ENCODE measurements at regions not wholly inside any gene's neighbourhood (a gene's known extent, or its start where the extent isn't known, plus 50 kb on each side); places are given as distances from the start of the nearest gene placed in this dataset.

DNA sequence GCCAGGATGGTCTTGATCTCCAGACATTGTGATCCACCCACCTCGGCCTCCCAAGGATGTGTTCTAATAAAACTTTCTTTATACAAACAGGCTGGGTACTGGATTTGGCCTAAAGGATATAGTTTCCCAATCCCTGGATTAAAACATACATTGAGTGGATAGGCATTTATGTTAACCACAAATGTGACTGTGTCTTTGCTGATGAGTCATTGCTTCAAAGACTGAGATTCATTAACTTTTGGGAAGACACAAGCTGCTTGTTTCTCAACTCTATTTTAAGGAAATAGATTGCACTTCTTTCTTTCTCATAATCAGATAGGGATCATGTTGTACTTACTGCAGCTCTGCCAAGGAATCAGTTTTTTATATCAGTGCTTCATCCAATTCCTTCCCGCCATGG lies 131.3 kb upstream of the AGA start:
- DNase-seq (ENCODE audit: low read depth): no peak

DNA sequence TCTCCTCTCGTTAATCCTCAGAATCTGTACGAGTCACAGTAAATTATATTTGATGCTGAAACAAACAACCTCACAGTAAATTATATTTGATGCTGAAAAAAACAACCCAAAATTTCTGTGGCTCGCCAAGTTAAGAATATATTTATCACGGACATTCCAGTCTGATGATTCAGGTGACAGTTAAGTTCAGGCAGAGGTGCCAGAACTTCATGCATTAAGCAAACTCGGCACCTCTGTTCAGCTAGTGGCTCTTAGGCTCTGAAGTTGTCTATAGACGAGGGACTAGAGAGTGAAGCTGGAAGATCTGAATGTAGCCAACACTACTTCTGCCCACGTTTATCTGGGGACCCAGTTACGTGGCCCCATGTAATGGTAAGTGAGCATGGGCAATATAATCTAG lies 132.2 kb upstream of the AGA start:
- DNase-seq (ENCODE audit: low read depth): no peak

DNA sequence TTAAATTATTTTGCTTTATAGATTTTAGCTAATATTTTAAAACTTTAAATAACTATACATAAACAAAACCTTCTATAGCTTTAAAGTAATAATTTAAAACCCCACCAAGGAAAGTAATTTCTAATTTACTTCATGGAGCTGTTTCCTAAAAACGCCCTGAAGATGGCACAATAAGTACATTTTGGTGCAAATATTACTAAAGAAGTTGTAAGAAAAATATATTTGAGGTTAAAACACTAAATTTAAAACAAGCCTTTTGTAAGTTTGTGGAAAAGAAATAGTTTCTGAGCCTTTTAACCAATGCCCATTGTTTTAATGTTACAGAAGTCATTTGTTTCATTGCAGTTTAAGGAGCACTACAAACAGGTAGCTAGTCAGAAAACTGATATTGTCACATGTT lies 137.4 kb upstream of the AGA start:
- no peak for DNase-seq (ENCODE audit: low read depth)

DNA sequence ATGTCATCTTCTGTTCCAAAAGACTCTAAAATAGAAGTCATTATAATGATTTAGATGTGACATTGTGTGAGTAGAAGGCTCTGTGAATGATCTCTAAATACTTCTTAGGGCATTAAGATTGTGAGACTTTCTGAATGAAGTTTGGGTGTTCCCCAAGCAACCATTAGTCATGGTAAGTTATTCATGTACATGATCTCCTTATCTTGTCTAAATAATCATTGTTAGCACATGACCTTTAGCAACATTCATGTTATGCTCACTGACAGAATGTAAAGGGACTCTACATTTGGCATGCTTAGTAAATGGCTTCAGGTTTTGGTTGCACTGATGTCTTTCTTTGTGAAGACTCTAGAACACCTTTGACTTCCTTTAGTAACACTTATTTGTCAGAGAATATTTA lies 140.8 kb upstream of the AGA start:
- DNase-seq (ENCODE audit: low read depth): no peak

DNA sequence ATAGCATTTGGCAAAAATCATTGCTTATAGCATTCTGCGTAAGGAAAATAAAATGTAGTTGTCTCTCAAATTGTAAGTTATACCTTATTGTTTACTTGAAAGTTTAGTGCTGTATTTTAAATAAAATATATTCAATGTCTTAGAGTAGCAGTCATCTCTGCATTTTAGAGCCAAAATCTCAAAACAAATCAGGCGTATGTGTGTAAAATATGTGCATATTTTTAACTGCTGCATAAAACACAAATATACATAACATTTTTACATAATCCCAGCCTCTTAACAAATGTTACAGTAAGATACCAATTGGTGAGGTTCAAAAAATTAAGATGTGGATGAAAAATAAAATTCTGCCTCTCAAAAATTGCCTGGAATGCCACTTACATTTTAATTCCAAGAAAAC lies 145.8 kb upstream of the AGA start:
- no peak for DNase-seq (ENCODE audit: low read depth)

DNA sequence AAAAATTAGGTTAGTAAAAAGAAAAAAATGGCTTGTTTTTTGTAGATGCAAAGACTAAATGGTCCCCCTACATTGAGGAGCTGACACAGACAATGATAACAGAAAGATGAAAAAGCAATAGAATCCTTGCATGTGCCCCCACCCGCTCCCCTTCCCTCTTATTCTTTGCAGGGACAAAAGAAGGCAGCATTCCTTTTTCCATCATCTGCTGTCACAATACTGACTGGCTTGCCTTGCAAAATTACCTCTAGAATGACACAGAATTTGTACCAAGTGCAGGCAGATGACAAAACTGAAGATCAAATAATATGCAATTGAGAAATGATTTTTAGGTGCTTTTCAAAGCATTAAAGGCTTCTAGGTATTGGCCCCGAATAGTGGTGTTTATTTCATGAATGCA lies 153.1 kb upstream of the AGA start:
- DNase-seq (ENCODE audit: low read depth): no peak

DNA sequence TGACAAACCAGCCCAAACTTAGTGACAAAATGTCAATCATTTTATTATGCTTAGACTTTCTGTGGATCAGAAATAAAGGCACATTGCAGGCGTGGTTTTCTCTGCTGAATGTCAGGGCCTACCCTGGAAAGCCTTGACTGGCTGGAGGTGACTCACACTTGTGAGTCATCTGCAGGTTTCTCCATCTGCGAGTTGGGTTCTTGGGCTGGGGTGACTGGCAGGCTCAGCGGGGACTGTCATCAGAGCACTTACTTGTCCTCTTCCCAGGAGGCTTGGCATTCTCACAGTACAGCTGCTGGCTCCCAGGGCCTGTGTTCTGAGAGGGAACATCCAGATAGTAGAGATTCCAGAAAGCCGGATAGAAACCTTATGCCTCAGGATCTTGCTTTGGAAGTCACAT lies 153.8 kb upstream of the AGA start:
- DNase-seq (ENCODE audit: low read depth): no peak

DNA sequence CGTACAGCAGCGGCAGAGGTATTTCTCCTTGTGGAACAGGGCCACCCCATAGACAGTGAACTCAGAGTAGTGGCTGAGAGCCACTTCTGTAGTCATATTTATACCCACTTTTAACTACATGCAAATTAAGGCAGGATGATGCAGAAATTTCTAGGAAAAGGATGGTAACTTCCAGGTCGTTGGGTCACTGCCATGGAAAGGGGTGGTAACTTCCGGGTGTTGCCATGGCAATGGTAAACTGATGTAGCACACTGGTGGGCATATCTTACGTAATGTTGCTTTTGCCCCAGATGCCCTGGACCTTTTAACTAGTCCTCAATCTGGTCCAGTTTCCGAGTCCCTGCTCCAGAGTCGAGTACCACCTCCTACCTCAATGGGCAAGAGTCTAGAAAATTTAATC lies 154.8 kb upstream of the AGA start:
- no peak for DNase-seq (ENCODE audit: low read depth)

DNA sequence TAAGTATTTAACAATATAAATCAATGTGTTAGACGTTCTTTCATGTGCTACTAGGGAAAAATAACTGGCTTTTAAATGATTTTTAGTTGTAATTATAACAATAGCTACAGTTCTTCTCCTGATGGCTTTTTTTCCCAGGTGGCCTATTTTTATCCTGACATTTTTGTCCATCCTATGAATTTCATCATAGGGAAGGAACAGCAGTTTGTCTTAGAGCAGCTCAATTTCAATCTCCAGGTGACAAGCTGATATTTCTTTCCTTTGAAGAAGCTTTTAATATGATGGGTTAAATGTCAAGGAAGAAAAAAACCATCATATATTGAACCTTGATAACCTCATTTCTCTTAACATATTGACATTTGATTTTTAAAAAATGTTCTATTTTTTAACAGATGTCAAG lies 163.0 kb upstream of the AGA start:
- no peak for DNase-seq (ENCODE audit: low read depth)

DNA sequence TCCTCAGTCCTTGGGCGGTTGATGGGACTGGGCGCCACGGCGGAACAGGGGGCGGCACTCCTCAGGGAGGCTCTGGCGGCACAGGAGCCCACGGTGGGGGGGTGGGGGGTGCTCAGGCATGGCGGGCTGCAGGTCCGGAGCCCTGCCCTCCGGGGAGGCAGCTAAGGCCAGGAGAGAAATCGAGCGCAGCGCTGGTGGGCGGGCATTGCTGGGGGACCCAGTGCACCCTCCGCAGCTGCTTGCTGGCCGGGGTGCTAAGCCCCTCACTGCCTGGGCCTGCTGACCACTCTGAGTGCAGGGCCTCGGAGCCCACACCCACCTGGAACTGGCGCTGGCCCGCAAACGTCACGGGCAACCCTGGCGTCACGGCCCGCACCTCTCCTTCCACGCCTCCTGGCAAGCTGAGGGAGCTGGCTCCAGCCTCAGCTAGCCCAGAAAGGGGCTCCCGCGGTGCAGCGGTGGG lies 164.9 kb upstream of the AGA start:
- DNase-seq (ENCODE audit: low read depth): no peak

DNA sequence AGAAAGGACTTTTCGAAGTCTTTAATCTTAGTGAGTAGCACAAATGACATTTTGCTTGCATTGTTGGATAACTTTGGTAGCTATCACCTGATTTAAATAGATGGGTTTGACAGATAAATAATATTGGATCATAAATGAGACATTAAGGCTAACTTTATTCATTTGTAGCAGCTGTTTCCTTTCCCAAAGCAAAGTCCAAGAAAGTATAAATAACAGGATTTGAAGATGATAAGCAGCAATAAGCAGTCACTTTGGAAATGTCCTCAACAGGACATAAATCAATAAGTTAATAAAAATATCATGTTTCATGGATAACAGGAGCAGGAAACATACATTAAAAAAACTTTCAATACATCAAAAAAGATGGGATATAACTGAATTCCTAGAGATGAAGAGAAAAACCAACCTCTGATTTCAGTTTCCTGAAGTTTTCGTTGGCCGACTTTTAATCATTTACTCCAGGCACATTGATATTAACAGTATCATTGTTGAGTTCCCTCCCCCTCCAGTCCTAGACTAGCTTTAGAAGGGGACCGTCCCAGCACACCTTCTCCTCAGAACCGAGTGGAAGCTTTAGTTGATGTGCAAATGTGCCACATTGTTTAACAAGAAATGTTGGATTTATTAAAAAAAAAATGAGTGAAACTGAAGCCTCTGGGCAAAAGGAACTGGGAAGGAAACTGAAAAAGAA lies 169.9 kb upstream of the AGA start:
- DNase-seq (ENCODE audit: low read depth): no peak

DNA sequence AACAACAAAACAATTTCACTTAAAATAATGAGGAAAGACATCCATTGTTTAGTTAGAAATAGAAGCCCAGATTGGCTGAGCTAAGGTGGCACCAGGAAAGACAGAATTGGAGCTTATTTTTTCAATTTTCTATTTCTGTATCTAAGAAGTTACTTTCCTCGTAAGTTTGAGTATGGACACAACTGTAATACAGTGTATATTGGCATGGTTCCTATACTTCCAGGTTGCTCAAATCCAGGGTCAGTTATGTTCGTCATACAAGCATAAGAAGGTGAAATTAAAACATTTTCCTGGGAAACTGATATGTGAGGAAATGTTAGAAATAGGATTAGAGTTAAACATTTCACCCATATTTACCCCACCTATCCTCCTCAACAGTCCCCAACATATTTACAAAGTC lies 170.4 kb upstream of the AGA start:
- no peak for DNase-seq (ENCODE audit: low read depth)

DNA sequence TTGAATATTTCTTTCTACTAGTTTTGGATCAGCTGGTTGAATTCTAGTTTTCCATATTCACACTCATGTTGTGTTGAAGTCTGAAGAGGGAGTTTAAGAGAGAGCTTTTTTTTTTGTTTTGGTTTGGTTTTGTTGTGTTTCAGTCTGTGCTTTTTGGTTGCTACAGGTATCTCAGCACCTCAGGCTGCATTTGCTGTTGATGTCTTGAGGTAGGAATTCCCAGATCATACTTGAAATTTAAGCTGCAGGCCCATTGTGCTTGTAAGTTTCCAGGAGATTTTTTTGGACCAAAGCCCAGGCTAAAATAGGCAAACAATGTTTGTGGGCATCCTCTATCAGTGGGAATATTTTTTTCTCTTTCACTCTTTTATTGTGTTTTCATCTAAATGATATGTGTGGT lies 190.2 kb upstream of the AGA start:
- no peak for DNase-seq (ENCODE audit: low read depth)

DNA sequence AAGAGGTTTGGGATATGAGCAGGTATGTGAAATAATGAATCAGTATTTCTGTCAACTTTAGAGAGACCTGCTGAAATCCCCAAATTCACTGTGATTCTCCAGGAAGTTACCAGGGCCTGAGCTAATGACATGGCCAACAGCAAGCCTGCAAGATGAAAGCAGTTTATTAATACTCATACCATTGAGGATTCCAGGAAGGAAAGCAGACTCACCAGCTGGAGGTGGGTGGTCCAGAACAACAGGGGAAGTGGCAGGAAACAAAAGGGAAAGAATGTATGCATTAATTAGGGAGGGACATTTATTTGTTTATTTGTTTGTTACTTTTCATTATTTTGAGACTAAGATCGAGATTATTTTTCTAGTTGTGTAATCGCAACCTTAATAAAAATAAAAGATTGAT lies 196.6 kb upstream of the AGA start:
- DNase-seq (ENCODE audit: low read depth): no peak

DNA sequence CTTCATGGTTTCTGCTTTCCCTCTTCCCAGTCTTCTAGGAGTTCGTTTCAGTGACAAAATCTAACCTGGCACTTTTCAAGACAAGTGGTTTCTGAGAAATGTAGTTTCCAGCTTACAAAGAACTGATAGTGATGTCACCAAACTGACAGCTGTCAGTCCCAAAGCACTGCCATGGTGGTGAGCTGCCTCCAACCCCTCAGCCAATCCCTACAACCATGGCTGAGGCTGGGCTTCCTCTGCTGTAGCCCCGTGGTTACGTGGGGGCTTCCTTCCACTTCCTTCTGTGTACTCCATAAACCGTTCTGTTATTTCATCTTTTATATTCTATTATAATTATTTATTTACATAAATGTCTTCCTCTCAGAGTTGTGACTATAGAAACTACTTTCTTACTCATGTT lies 198.6 kb upstream of the AGA start:
- DNase-seq (ENCODE audit: low read depth): no peak

DNA sequence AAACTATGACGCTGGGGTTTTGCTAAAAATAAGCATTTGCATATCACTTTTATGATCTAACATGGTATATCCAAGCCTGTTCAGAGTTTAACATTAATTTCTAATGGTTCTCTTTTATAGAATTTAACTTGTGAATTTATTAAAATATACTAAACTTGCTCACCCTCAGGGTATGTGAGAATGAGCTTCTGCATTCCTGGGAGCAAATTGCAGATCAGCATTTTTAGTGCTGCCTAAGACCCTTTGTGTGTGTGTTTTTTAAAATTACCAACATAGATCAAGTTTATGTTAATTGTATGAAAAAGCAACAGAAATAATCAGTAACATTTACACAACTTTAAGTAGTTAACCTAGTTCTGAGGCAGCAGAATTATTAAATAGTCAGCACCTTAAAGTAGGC lies 218.0 kb upstream of the AGA start:
- no peak for DNase-seq (ENCODE audit: low read depth)

DNA sequence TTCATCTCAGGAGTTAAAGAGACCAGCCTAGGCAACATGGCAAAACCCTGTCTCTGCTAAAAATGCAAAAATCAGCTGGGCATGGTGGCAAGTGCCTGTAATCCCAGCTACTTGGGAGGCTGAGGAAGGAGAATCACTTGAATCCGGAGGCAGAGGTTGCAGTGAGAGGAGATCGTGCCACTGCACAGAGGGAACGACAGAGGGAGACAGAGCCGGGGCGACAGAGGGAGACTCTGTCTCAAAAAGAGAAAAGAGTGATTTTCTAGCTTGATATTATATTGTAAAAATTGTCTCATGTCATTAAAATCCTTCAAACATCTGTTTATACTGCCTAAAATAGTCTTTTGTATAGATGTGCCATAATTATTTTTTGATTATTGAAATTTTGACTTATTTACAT lies 225.4 kb upstream of the AGA start:
- DNase-seq (ENCODE audit: low read depth): no peak

DNA sequence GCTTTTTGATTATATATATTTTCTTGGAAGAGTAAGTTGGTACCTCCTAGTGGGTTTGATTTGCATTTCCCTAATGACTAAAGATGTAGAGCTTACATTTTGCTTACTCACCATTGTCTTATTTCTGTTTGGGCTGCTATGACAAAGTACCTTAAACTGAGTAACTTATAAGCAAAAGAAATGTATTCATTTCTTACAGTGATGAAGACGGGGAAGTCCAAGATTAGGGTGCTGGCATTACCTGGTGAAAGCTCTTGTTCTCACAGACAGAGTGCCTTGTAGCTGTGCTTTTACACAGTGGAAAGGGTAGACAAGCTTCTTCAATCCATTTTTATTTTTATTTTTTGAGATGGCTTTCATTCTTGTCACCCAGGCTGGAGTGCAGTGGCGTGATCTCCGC lies 229.2 kb upstream of the AGA start:
- DNase-seq (ENCODE audit: low read depth): no peak

DNA sequence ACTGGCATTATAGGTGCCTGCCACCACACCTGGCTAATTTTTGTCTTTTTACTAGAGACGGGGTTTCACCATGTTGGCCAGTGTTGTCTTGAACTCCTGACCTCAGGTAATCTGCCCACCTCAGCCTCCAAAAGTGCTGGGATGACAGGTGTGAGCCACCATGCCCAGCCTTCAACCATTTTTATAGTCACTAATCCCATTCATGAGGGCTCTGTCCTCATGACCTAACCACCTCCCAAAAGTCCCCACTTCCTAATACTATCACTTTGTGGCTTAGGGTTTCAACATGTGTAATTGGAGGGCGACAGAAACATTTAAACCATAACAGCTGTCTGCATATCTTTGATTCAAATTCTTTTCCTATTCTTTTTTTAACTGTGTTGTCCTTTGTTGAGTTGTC lies 229.6 kb upstream of the AGA start:
- DNase-seq (ENCODE audit: low read depth): no peak

DNA sequence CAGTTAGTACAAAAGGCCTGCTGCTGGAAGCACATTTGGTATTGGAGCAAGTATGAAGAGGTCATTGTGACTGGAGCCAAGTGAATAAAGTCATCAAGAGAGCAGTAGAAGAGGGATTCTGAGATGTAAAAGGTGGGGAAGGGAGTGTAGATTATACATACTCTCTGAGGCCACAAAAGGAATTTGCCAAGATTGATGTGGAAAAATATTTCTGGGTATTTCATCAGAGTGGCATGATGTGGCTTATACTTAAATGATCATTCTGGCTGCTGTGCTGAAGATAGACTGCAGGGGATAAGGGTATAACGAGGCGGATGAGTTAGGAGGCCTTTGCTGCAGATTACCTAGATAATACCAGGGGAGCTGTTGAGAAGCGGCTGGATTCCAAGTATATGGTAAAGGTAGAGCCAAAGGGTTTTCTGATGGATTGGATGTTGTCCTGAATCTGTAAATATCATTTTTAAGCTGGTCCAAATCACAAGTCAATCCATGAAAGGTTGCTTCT lies 231.8 kb upstream of the AGA start:
- DNase-seq (ENCODE audit: low read depth): no peak

DNA sequence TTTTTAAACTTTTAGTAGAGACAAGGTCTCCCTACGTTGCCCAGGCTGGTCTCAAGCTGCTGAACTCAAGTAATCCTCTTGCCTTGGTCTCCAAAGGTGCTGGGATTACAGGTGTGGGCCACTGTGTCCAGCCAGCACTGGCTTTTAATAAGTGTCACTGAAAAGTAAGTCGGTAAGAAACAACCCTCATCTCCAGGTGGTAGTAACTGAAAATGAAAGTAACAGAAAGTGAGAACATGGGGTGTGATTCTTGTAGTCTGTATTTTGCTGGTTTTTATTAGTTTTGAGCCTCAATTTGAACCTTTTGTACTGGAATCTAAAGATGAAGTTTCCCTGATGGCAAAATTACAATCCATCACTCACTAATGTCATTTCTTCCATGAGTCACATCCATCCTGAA lies 238.1 kb upstream of the AGA start:
- DNase-seq (ENCODE audit: low read depth): no peak

DNA sequence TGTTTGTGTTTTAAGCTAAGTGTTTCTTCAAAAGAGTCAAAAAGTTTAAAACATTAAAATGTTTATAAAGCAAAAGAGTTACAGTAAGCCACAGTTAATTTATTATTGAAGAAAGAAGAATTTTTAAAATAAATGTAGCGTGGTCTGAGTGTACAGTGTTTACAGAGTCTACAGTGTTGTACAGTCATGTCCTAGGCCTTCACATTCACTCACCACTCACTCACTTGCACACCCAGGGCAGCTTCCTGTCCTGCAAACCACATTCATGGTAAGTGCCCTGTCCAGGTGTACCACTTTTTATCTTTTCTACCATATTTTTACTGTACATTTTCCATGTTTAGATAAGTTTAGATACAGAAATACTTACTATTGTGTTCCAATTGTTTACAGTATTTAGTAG lies 239.7 kb upstream of the AGA start:
- no peak for DNase-seq (ENCODE audit: low read depth)

DNA sequence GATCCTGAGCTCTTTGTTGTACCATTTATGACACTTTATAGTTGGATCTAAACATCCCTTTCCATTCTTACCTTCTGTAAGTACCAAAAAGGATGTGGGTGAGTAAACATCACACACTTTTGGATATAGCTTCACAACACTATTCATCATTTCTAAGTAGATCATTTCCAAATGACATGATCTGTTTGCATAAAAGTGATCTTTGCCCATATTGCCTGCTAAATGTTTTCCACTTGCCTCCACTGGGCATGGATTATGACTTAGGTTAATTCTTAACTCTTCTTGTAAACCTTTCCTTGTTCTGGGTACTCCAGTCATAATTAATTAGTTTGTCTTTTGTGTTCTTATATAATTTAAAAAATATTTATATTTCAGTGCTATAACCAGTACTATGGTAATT lies 244.9 kb upstream of the AGA start:
- no peak for DNase-seq (ENCODE audit: low read depth)

DNA sequence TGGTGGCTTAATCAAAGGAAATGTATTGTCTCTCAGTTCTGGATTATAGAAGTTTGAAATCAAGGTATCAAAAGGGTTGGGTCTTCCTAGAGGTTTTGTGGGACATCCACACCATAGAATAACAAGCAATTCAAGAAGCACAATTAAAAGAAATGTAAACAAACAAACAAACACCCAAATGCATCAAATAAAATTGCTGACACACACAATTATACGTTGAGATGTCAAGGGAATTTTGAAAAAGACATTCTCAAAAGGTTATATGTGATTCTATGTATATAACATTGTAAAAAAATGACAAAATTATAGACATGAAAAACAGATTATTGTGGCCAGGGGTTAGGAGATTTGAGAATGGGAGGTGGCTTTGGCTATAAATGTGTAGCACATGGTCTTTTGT lies 250.7 kb upstream of the AGA start:
- DNase-seq (ENCODE audit: low read depth): no peak
